H1 (cell line): ENCODE measurements at regions not wholly inside any gene's neighbourhood (a gene's known extent, or its start where the extent isn't known, plus 50 kb on each side); places are given as distances from the start of the nearest gene placed in this dataset.

Source experiments
- CTCF ChIA-PET: fragments of 300-600 bp; sonication (Branson Sonifier 250); formaldehyde crosslinking; loops from one replicate; lab custom pipeline; 2021; ENCODE audit not compliant: partially characterized antibody; lab: Charles Lee
- POLR2A ChIA-PET: fragments of 300-600 bp; sonication (Branson Sonifier 250); formaldehyde crosslinking; loops from one replicate; lab custom pipeline; 2021; ENCODE audit warnings: inconsistent platforms; ENCODE audit not compliant: partially characterized antibody; lab: Charles Lee
- DNase-seq, 2 experiments: peaks; one replicate each; pipeline versions ENCODE4 v3.0.0 to v3.0.0-alpha.2; 2010 to 2022; ENCODE audit warnings: low spot score in 2 of 2, low read depth in 1 of 2, mixed read lengths in 1 of 2
- FAIRE-seq: peaks from 2 replicates; lab custom pipeline; 2011; peaks lifted over from hg19 to GRCh38; lab: Jason Lieb, UNC
- H2AFZ ChIP-seq: 2 replicates; pipeline ENCODE4 v1.8.1; 2012; ENCODE audit warnings: low read length, inconsistent platforms
- H2AK5ac ChIP-seq: 2 replicates; pipeline ENCODE4 v1.6.1; 2013; ENCODE audit warnings: low read depth, low read length
- H2BK120ac ChIP-seq: replicated peaks from 2 replicates; pipeline ENCODE3; 2013; ENCODE audit warnings: low read depth, low read length, inconsistent platforms
- H2BK12ac ChIP-seq: 2 replicates; pipeline ENCODE4 v1.6.1; 2013; ENCODE audit warnings: low read depth, low read length
- H2BK15ac ChIP-seq: 2 replicates; pipeline ENCODE4 v1.6.1; 2013; ENCODE audit warnings: low read length
- H2BK20ac ChIP-seq: 2 replicates; pipeline ENCODE4 v1.6.1; 2013; ENCODE audit warnings: low read length
- H2BK5ac ChIP-seq: 2 replicates; pipeline ENCODE4 v1.6.1; 2013; ENCODE audit warnings: low read depth, low read length
- H3K14ac ChIP-seq: 2 replicates; pipeline ENCODE4 v1.6.1; 2013; ENCODE audit warnings: inconsistent platforms; ENCODE audit not compliant: insufficient read length
- H3K18ac ChIP-seq: 2 replicates; pipeline ENCODE4 v1.6.1; 2013; ENCODE audit warnings: low read length; ENCODE audit errors: extremely low read depth
- H3K23ac ChIP-seq: 2 replicates; pipeline ENCODE4 v1.6.1; 2013; ENCODE audit warnings: inconsistent platforms; ENCODE audit not compliant: insufficient read length
- H3K23me2 ChIP-seq: 2 replicates; pipeline ENCODE4 v1.6.1; 2013; ENCODE audit warnings: low read depth, low read length
- H3K27ac ChIP-seq: 2 replicates; pipeline ENCODE4 v1.6.1; 2011; ENCODE audit warnings: low read depth, low read length, inconsistent platforms
- H3K27me3 ChIP-seq, 4 experiments: replicated peaks in 1 of 4; 1 replicate in 1 of 4; 2 replicates in 3 of 4; pipeline versions ENCODE4 v1.6.1 to v1.8.1; 2011 to 2013; ENCODE audit warnings: low read length in 3 of 4, mild to moderate bottlenecking in 3 of 4, inconsistent platforms in 2 of 4, mixed read lengths in 2 of 4, moderate library complexity in 1 of 4; ENCODE audit not compliant: control insufficient read depth in 3 of 4, insufficient read depth in 3 of 4; ENCODE audit errors: extremely low read depth in 1 of 4
- H3K36me3 ChIP-seq, 4 experiments: 2 replicates each; pipeline versions ENCODE4 v1.6.1 to v1.8.1; 2011 to 2013; ENCODE audit warnings: mild to moderate bottlenecking in 4 of 4, low read length in 3 of 4, moderate library complexity in 2 of 4, control low read depth in 1 of 4, inconsistent platforms in 1 of 4; ENCODE audit not compliant: insufficient read depth in 4 of 4, control insufficient read depth in 2 of 4
- H3K4ac ChIP-seq: replicated peaks from 2 replicates; pipeline ENCODE3; 2013; ENCODE audit warnings: low read length, low read depth, mixed read lengths, inconsistent platforms; ENCODE audit not compliant: insufficient read length
- H3K4me1 ChIP-seq, 4 experiments: replicated peaks in 1 of 4; 1 replicate in 1 of 4; 2 replicates in 3 of 4; pipeline versions ENCODE4 v1.6.1 to v1.8.1; 2011 to 2013; ENCODE audit warnings: low read length in 3 of 4, inconsistent platforms in 2 of 4, mixed read lengths in 1 of 4; ENCODE audit not compliant: insufficient read depth in 4 of 4, control insufficient read depth in 3 of 4
- H3K4me2 ChIP-seq, 2 experiments: 2 replicates each; pipeline versions ENCODE4 v1.6.1 to v1.8.1; 2011 to 2013; ENCODE audit warnings: low read depth in 2 of 2, low read length in 2 of 2, control low read depth in 1 of 2, inconsistent platforms in 1 of 2, mild to moderate bottlenecking in 1 of 2; ENCODE audit not compliant: insufficient read depth in 1 of 2
- H3K4me3 ChIP-seq, 4 experiments: fragments of 200-600, 300-600 bp in 1 of 4; sonication (generic), shearing (Covaris generic), sonication (Bioruptor Twin) in 1 of 4; 2 replicates each; pipeline versions ENCODE4 v1.5.1 to v1.8.1; 2011 to 2016; ENCODE audit warnings: low read length in 4 of 4, low read depth in 3 of 4, control low read depth in 2 of 4, inconsistent platforms in 2 of 4, mild to moderate bottlenecking in 2 of 4, mixed read lengths in 1 of 4, moderate library complexity in 1 of 4; ENCODE audit not compliant: insufficient read depth in 2 of 4; ENCODE audit errors: extremely low read depth in 1 of 4
- H3K56ac ChIP-seq: replicated peaks from 2 replicates; pipeline ENCODE3; 2013; ENCODE audit warnings: low read depth, mild to moderate bottlenecking, mixed read lengths, low read length, inconsistent platforms; ENCODE audit not compliant: insufficient read length
- H3K79me1 ChIP-seq: 2 replicates; pipeline ENCODE4 v1.6.1; 2013; ENCODE audit warnings: low read depth, low read length, control low read depth
- H3K79me2 ChIP-seq, 2 experiments: 2 replicates each; pipeline versions ENCODE4 v1.6.1 to v1.8.1; 2012 to 2013; ENCODE audit warnings: low read length in 2 of 2, mild to moderate bottlenecking in 2 of 2, inconsistent platforms in 1 of 2; ENCODE audit not compliant: insufficient read depth in 2 of 2, control insufficient read depth in 1 of 2
- H3K9ac ChIP-seq, 4 experiments: replicated peaks in 1 of 4; 1 replicate in 1 of 4; 2 replicates in 3 of 4; pipeline versions ENCODE4 v1.6.1 to v1.8.1; 2011 to 2013; ENCODE audit warnings: low read depth in 3 of 4, low read length in 3 of 4, control low read depth in 2 of 4, mild to moderate bottlenecking in 2 of 4, moderate library complexity in 2 of 4, inconsistent platforms in 1 of 4; ENCODE audit errors: extremely low read depth in 1 of 4
- H3K9me3 ChIP-seq, 2 experiments: 2 replicates each; pipeline versions ENCODE4 v1.6.1 to v1.8.1; 2012 to 2013; ENCODE audit warnings: mild to moderate bottlenecking in 2 of 2, moderate library complexity in 2 of 2, control low read depth in 1 of 2, inconsistent platforms in 1 of 2, low read depth in 1 of 2, low read length in 1 of 2, mixed read lengths in 1 of 2; ENCODE audit not compliant: insufficient read depth in 2 of 2
- H4K20me1 ChIP-seq, 2 experiments: replicated peaks in 1 of 2; 2 replicates each; pipeline versions ENCODE3 to v1.8.1; 2011 to 2013; ENCODE audit warnings: inconsistent platforms in 2 of 2, low read length in 2 of 2, mild to moderate bottlenecking in 1 of 2; ENCODE audit not compliant: insufficient read depth in 2 of 2, control insufficient read depth in 1 of 2
- H4K5ac ChIP-seq: 2 replicates; pipeline ENCODE4 v1.6.1; 2013; ENCODE audit warnings: low read length, low read depth, mixed read lengths, inconsistent platforms; ENCODE audit not compliant: insufficient read length
- H4K8ac ChIP-seq: 2 replicates; pipeline ENCODE4 v1.8.0; 2013; ENCODE audit warnings: mild to moderate bottlenecking, moderate library complexity, low read length, inconsistent platforms; ENCODE audit not compliant: insufficient read depth; ENCODE audit errors: extremely low read depth
- H4K91ac ChIP-seq: replicated peaks from 2 replicates; pipeline ENCODE3; 2013; ENCODE audit warnings: low read length, mixed read lengths, inconsistent platforms; ENCODE audit not compliant: insufficient read length
- CTCF ChIP-seq, 3 experiments: IDR thresholded peaks; 1 replicate in 2 of 3; 2 replicates in 1 of 3; pipeline versions ENCODE4 v1.5.1 to v1.6.1; 2011; ENCODE audit warnings: low read length in 3 of 3, mild to moderate bottlenecking in 3 of 3, inconsistent platforms in 2 of 3, low read depth in 1 of 3, moderate library complexity in 1 of 3; ENCODE audit not compliant: insufficient read depth in 1 of 3; ENCODE audit errors: control extremely low read depth in 1 of 3
- EP300 ChIP-seq, 2 experiments: IDR thresholded peaks; 1 replicate in 1 of 2; 2 replicates in 1 of 2; pipeline ENCODE4 v1.6.1; 2011 to 2012; ENCODE audit warnings: low read depth in 2 of 2, low read length in 2 of 2, mild to moderate bottlenecking in 2 of 2, borderline replicate concordance in 1 of 2, inconsistent platforms in 1 of 2, moderate library complexity in 1 of 2
- KDM1A ChIP-seq: fragments of 200-600, 300-600 bp; sonication (generic); IDR thresholded peaks from 2 replicates; pipeline ENCODE4 v1.7.1; 2016; ENCODE audit warnings: mild to moderate bottlenecking, low read length, borderline replicate concordance
- RAD21 ChIP-seq, 2 experiments: IDR thresholded peaks in 1 of 2; conservative IDR thresholded peaks in 1 of 2; 2 replicates each; pipeline ENCODE4 v1.6.1; 2011; ENCODE audit warnings: low read depth in 2 of 2, low read length in 2 of 2, improper control_type of control experiment in 1 of 2, inconsistent platforms in 1 of 2, mild to moderate bottlenecking in 1 of 2, moderate library complexity in 1 of 2
- WGBS, 2 experiments: shearing (Covaris generic) in 1 of 2; methylation state at CpG; one replicate each; pipeline versions ENCODE4 v1.1.6 to v1.1.7; 2013 to 2015; ENCODE audit warnings: low lambda C conversion rate in 2 of 2, mixed read lengths in 2 of 2, inconsistent platforms in 1 of 2, low coverage in 1 of 2, missing lambda C conversion rate in 1 of 2; ENCODE audit not compliant: insufficient replicate concordance in 2 of 2, insufficient coverage in 1 of 2, insufficient read length in 1 of 2; ENCODE audit errors: extremely low coverage in 1 of 2, missing lambda C conversion rate in 1 of 2; 5-methylcytosine and 5-hydroxymethylcytosine counted together

GRCh38 chr21:38712071-38712470 lies 93.7 kb upstream of the ETS2 start:
- Histone ChIP-seq H3K18ac (no peak overlapping the region), H2AFZ (no peak overlapping the region), H3K56ac (no peak overlapping the region), H3K36me3 (no peaks in the 10 kb centered on the region), H3K9me3 (no peaks in the 10 kb centered on the region), H3K9ac (no peak overlapping the region), H2AK5ac (no peak overlapping the region), H3K23ac (no peak overlapping the region), H3K4me3 (no peak overlapping the region), H2BK20ac (no peak overlapping the region), H2BK15ac (no peak overlapping the region), H3K23me2 (no peaks in the 10 kb centered on the region), H4K91ac (no peak overlapping the region), H3K4ac (no peak overlapping the region), H4K8ac (no peak overlapping the region), H3K27ac (no peak overlapping the region), H2BK120ac (no peak overlapping the region), H3K4me2 (no peak overlapping the region), H3K79me2 (no peaks in the 10 kb centered on the region), H3K79me1 (no peaks in the 10 kb centered on the region), H3K4me1 (no peaks in the 10 kb centered on the region), H2BK5ac (no peak overlapping the region), H3K27me3 (no peaks in the 10 kb centered on the region), H3K14ac (no peak overlapping the region), H4K5ac (no peak overlapping the region), H4K20me1 (no peaks in the 10 kb centered on the region), H2BK12ac (no peak overlapping the region)
- FAIRE-seq (peak; percentile 88), DNase-seq (peak in 1 of 2 experiments; percentile 43)
- peak; percentile 53 to 83 (median 82) for TF ChIP-seq CTCF (IDR thresholded peaks at IDR 0.05; ENCODE audit: control extremely low read depth in 1 of 3, insufficient read depth in 1 of 3, low read depth in 1 of 3, low read length in 3 of 3)
- no peak for TF ChIP-seq KDM1A
- no peak for TF ChIP-seq EP300 (IDR thresholded peaks at IDR 0.05; ENCODE audit: borderline replicate concordance in 1 of 2, low read depth in 2 of 2, low read length in 2 of 2)
- peak; percentile 77 to 81 for TF ChIP-seq RAD21 (IDR thresholded peaks at IDR 0.05 in 1 of 2, conservative IDR thresholded peaks at IDR 0.05 in 1 of 2; ENCODE audit: low read depth in 2 of 2, low read length in 2 of 2)
- ChIA-PET POLR2A (no interaction called here), CTCF (interaction anchor here (0.6 to 2.3 kb wide), 16 partner anchors 8 to 426 kb away, joined by 3 to 10 read pairs (median 4); no protein-coding TSS in a partner anchor)
- 69% methylated on average over 1 of the region's 1 CpG; no CpG with 5 or more reads in 1 of the 2 experiments for WGBS, 2 experiments
